SK-N-MC (cell line): ENCODE measurements at regions not wholly inside any gene's neighbourhood (a gene's known extent, or its start where the extent isn't known, plus 50 kb on each side); places are given as distances from the start of the nearest gene placed in this dataset.
"Not testable (repeated sequence)": the region's sequence is repeated elsewhere in the genome, so short reads cannot be mapped to it uniquely, and the experiment has no call there.

Experiments
- DNase-seq: peaks from one replicate; pipeline ENCODE4 v3.0.0-alpha.2; 2011; ENCODE audit warnings: low read depth, low spot score
- H3K27ac ChIP-seq: fragments of 200-600 bp; sonication (generic); 2 replicates; pipeline ENCODE4 v1.5.1; 2016; ENCODE audit warnings: mixed run types
- H3K36me3 ChIP-seq: fragments of 200-600 bp; sonication (generic); 2 replicates; pipeline ENCODE4 v1.6.1; 2017; ENCODE audit warnings: antibody characterized with exemption, low read length, mixed read lengths; ENCODE audit not compliant: insufficient read depth
- H3K4me3 ChIP-seq: fragments of 200-600 bp; sonication (generic); 2 replicates; pipeline ENCODE4 v1.5.1; 2016
- H3K9ac ChIP-seq: fragments of 200-600 bp; sonication (generic); 2 replicates; pipeline ENCODE4 v1.8.0; 2017; ENCODE audit warnings: mixed run types, mixed read lengths; ENCODE audit not compliant: insufficient read length
- H3K9me3 ChIP-seq: fragments of 200-600 bp; sonication (generic); 2 replicates; pipeline ENCODE4 v1.6.1; 2017; ENCODE audit warnings: low read depth, mild to moderate bottlenecking, antibody characterized with exemption, low read length, moderate library complexity, mixed read lengths
- POLR2AphosphoS5 ChIP-seq: IDR thresholded peaks from 2 replicates; pipeline ENCODE4 v1.6.1; 2012; ENCODE audit warnings: mild to moderate bottlenecking, low read depth, low read length, borderline replicate concordance

DNA sequence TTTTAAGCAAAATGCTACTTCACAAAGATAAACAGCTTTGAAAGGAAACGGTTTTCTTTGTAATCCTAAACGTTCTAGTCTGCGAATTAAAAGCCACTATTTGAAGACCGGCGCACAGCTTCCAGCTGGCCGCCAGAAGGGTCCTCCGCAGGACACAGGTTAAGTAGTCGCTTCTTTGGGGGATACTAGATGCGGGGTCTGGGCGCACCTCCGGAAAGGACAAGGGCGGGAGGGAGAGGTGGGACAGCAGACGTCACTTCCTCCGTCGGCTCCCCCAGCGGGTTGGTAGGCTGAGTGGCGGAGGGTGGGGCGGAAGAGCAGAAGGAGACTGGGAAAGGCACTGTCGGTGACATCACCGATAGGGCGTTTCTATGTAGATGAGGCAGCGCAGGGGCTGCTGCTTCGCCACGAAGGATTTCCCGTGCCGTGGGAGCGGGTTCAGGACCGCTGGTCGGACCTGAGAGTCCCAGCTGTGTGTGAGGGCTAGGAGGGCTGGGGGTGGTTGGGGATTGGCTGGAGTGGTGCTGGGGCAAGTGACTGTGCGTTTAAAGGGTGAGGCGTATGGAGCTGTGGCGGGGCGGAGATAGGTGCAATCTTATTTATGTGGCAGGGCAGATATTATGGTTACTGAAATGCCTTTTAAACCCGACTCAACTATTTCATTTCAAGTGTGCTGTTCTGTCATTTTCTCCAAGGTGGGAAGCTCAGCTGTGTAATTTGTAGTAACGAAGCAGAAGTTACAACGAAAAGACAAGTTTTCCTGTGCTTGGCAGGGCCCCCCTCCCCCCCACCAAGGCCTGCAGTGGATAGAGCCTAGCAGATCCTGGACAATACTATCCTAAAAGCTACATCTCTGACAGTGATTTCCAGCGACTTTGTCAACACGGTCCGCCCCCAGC lies 158.3 kb upstream of the NOTCH2NLA start:
- Histone ChIP-seq H3K27ac (peak overlapping the region; percentile 88), H3K9ac (peak overlapping the region; percentile 78), H3K4me3 (peak overlapping the region; percentile 75)
- DNase-seq = peak; percentile 95
- H3K36me3 ChIP-seq, H3K9me3 ChIP-seq: not testable (repeated sequence)
- TF ChIP-seq POLR2AphosphoS5 = peak; percentile 95

DNA sequence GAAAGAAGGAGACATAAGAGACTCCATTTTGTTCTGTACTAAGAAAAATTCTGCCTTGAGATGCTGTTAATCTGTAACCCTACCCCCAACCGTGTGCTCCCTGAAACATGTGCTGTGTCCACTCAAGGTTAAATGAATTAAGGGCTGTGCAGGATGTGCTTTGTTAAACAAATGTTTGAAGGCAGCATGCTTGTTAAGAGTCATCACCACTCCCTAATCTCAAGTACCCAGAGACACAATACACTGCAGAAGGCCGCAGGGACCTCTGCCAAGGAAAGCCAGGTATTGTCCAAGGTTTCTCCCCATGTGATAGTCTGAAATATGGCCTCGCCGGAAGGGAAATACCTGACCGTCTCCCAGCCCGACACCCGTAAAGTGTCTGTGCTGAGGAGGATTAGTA lies 152.4 kb upstream of the NOTCH2NLA start:
- H3K9me3 ChIP-seq, H3K9ac ChIP-seq, H3K36me3 ChIP-seq, DNase-seq, H3K27ac ChIP-seq, H3K4me3 ChIP-seq: not testable (repeated sequence)

DNA sequence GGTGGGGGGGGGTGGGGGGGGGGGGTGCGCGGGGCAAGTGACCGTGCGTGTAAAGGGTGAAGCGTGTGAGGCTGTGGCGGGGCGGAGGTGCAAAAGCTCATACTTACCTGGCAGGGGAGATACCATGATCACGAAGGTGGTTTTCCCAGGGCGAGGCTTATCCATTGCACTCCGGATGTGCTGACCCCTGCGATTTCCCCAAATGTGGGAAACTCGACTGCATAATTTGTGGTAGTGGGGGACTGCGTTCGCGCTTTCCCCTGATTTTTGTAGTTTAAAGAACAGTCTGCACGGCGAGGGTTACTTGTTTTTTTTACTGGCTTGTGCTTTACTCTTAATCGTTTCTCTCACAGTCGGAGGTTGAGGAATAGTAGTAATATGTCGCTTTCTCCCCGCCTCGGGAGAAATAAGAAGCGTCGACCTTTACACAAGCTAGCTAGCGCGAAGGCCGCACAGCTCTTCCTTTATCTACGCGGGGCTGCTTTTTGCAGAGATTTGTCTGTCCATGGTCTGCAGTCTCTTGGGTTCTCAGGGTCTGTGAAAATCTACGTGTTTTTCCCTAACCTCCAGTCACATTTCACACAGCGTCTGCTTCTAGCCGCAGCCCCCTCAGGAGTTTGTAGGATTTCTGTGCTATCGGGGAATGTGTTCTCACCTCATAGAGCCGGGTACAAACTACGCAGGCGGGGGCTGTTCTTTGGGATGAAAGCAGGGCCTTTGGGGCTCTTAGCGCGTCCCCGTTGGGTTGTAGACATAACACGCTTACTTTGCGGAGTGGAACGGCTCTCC lies 148.1 kb upstream of the NOTCH2NLA start:
- DNase-seq = peak; percentile 98
- not testable (repeated sequence) for H3K36me3 ChIP-seq, H3K9me3 ChIP-seq
- H3K27ac ChIP-seq = peak overlapping the region; percentile 89
- H3K9ac ChIP-seq = peak overlapping the region; percentile 57
- peak; percentile 94 for TF ChIP-seq POLR2AphosphoS5
- H3K4me3 ChIP-seq = peak overlapping the region; percentile 74

GRCh38 chr1:146376309-146376707 lies 147.5 kb upstream of the NOTCH2NLA start:
- peak overlapping the region; percentile 59; the same call in 1 of the 2 replicates for H3K4me3 ChIP-seq
- not testable (repeated sequence) for H3K9ac ChIP-seq, H3K36me3 ChIP-seq, H3K9me3 ChIP-seq, DNase-seq, H3K27ac ChIP-seq

GRCh38 chr1:146375108-146375507 lies 146.3 kb upstream of the NOTCH2NLA start:
- not testable (repeated sequence) for H3K27ac ChIP-seq, H3K9me3 ChIP-seq, H3K36me3 ChIP-seq, H3K9ac ChIP-seq, DNase-seq, H3K4me3 ChIP-seq

GRCh38 chr1:146369940-146370339 lies 141.1 kb upstream of the NOTCH2NLA start:
- not testable (repeated sequence) for H3K9ac ChIP-seq, H3K4me3 ChIP-seq

GRCh38 chr1:146355373-146355772 lies 126.6 kb upstream of the NOTCH2NLA start:
- H3K27ac ChIP-seq, H3K9me3 ChIP-seq, DNase-seq, H3K9ac ChIP-seq, H3K36me3 ChIP-seq, H3K4me3 ChIP-seq: not testable (repeated sequence)

More at GRCh38 chr1:146369940-146370339, 141.1 kb upstream of the NOTCH2NLA start:
- not testable (repeated sequence) for H3K9me3 ChIP-seq, H3K36me3 ChIP-seq, H3K27ac ChIP-seq, DNase-seq

GRCh38 chr1:146326863-146327262 lies 98.0 kb upstream of the NOTCH2NLA start:
- not testable (repeated sequence) for DNase-seq, H3K27ac ChIP-seq, H3K9me3 ChIP-seq, H3K36me3 ChIP-seq, H3K9ac ChIP-seq, H3K4me3 ChIP-seq

GRCh38 chr1:146324463-146324862 lies 95.6 kb upstream of the NOTCH2NLA start:
- H3K27ac ChIP-seq, H3K36me3 ChIP-seq, H3K4me3 ChIP-seq, H3K9ac ChIP-seq, DNase-seq, H3K9me3 ChIP-seq: not testable (repeated sequence)

DNA sequence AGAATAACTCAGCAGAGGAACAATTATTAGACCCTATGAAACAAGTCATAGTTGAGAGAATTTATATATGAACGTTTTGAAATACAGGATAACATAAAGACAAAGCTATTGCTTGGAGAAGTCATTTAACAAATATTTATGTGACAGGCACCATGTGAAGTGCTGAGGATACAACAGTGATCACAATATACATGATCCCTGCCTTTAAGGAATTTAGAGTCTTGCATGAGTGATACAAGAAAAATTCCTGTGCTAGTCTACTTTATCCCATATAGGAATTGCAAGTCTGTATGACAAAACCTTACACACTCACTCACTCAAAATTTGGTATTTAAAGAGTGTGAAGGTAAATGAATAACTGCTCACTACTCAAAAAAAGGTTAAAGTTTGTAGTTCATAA lies 94.5 kb upstream of the NOTCH2NLA start:
- H3K36me3 ChIP-seq, H3K9ac ChIP-seq, DNase-seq, H3K4me3 ChIP-seq, H3K27ac ChIP-seq, H3K9me3 ChIP-seq: not testable (repeated sequence)

DNA sequence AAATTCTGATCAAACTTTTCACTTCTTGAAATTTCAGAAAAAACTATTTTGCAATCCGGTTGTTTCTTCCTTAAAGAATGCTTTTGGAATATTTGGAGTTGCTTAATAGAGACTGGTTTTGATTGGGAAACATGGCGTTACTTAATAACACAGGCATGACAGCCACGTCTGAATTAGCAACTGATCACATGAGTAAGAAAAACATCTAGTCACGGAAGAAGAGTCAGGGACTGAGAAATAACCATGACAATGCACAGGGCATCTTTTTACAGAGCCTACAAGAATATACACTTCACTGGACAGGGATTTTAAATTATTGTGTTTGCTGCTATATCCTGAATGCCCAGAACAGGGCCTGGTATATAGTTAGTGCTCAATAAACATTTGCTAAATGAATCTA lies 94.1 kb upstream of the NOTCH2NLA start:
- not testable (repeated sequence) for DNase-seq, H3K9ac ChIP-seq, H3K4me3 ChIP-seq, H3K9me3 ChIP-seq, H3K27ac ChIP-seq, H3K36me3 ChIP-seq

DNA sequence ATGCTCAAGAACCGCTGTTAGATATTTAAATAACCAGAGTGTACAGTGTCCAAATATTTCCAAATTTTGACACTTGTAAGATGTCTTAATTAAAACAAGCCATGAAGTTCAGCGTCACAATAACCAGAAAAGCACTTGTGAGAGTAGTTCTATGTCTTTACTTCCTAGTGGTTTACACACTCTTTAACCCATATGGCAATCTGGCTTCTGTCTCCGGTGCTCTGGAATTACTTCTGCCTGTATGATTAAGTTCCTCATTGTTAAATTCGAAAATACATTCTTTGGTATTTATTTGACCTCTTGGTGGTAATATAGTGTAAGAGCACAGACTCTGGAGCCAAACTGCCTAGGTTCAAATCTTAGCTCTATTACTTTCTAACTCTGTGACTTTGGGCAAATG lies 89.9 kb upstream of the NOTCH2NLA start:
- not testable (repeated sequence) for H3K9me3 ChIP-seq, H3K27ac ChIP-seq, H3K9ac ChIP-seq, H3K4me3 ChIP-seq, H3K36me3 ChIP-seq, DNase-seq

GRCh38 chr1:146317785-146318184 lies 89.0 kb upstream of the NOTCH2NLA start:
- not testable (repeated sequence) for H3K9me3 ChIP-seq, DNase-seq, H3K36me3 ChIP-seq, H3K27ac ChIP-seq, H3K4me3 ChIP-seq, H3K9ac ChIP-seq

DNA sequence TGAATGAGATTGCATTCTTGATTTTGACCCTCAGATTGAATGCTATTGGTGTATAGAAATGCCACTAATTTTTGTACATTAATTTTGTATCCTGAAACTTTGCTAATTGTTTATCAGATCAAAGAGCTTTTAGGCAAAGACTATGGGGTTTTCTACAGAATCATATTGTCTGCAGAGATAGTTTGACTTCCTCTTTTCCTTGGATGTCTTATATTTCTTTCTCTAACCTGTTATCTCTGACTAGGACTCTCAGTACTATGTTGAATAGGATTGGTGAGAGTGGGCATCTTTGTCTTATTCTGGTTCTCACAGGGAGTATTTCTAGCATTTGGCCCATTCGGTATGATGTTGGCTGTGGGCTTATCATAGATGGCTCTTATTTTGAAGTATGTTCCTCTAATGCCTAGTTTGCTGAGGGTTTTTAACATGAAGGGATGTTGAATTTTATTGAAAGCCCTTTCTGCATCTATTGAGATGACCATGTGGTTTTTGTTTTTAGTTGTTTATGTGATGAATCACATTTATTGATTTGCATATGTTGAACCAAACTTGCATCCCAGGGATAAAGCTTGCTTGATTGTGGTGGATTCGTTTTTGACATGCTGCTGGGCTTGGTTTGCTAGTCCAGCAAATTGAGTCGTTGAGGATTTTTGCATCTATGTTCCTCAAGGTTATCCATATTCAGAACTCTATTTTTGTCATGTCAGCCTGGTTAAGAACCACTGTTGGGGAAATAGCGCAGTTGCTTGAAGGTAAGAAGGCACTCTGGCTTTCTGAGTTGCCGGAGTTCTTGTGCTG lies 85.8 kb upstream of the NOTCH2NLA start:
- not testable (repeated sequence) for H3K9me3 ChIP-seq, H3K27ac ChIP-seq, H3K36me3 ChIP-seq, H3K9ac ChIP-seq, DNase-seq, H3K4me3 ChIP-seq
